ENCODE measurements at regions not wholly inside any gene's neighbourhood (a gene's known extent, or its start where the extent isn't known, plus 50 kb on each side); places are given as distances from the start of the nearest gene placed in this dataset.

GRCh38 chr4:111671756-111672155, 473.5 kb upstream of the FAM241A start:
- POLR2A ChIA-PET: no interaction called here
- no peak for ATAC-seq (ENCODE audit: low read depth)
- H3K4me3 Mint-ChIP-seq: no peak overlapping the region
- H3K4me1 Mint-ChIP-seq: no peaks in the 10 kb centered on the region
- H3K27ac Mint-ChIP-seq: no peak overlapping the region
- H3K9me3 Mint-ChIP-seq: no peaks in the 10 kb centered on the region
- H3K27me3 Mint-ChIP-seq: no peaks in the 10 kb centered on the region
- no peak for DNase-seq
- no peaks in the 10 kb centered on the region for H3K36me3 Mint-ChIP-seq

DNA sequence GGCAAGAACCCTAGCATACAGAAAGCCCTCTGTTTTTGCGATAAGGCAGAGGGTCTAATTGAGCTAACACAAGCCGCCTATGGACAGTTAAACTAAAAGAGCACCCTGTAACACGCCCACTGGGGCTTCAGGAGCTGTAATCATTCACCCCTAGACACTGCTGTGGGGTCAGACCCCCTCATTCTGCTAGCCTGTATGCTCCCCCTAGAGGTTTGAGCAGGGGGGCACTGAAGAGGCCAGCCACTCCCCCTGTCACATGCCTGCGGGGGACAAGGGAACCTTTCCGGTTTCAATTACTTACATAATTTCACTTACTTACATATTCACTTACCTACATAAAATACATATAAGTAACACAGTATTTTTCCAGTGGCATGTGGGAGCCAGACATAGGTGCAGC, 469.5 kb upstream of the FAM241A start:
- H3K27me3 Mint-ChIP-seq: no peaks in the 10 kb centered on the region
- H3K9me3 Mint-ChIP-seq: no peaks in the 10 kb centered on the region
- no peaks in the 10 kb centered on the region for H3K36me3 Mint-ChIP-seq
- POLR2A ChIA-PET: no interaction called here
- H3K27ac Mint-ChIP-seq: no peak overlapping the region
- DNase-seq (no peak), ATAC-seq (ENCODE audit: low read depth) (no peak)
- H3K4me3 Mint-ChIP-seq: no peak overlapping the region
- H3K4me1 Mint-ChIP-seq: no peaks in the 10 kb centered on the region

DNA sequence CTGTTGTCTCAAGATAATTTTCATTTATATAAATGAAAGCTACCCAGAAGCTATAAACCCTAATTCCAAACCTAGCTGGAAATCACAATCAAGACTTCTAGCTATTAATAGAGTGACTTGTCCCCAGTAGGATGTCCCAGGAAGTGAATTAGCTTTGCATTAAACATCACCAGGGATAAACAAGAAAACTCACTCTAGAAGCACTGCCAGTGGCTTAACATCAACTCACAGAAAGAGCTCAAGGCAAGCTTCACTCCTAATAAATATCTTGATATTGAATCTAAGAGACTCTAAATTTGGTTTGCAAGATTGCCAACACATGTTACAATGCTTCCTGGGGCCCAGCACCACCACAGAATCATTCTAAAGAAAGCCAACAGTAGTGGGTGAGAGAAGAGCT, 468.7 kb upstream of the FAM241A start:
- Mint-ChIP-seq H3K27me3 (no peaks in the 10 kb centered on the region), H3K4me1 (no peaks in the 10 kb centered on the region)
- ATAC-seq (ENCODE audit: low read depth): no peak

GRCh38 chr4:111678479-111678878, 466.8 kb upstream of the FAM241A start:
- Mint-ChIP-seq H3K36me3 (no peaks in the 10 kb centered on the region), H3K4me3 (no peak overlapping the region), H3K4me1 (no peaks in the 10 kb centered on the region), H3K9me3 (no peaks in the 10 kb centered on the region), H3K27ac (no peak overlapping the region), H3K27me3 (no peaks in the 10 kb centered on the region)
- ATAC-seq (ENCODE audit: low read depth): no peak
- POLR2A ChIA-PET: no interaction called here
- no peak for DNase-seq

More for the DNA sequence above, 468.7 kb upstream of the FAM241A start:
- Mint-ChIP-seq H3K9me3 (no peaks in the 10 kb centered on the region), H3K4me3 (no peak overlapping the region), H3K27ac (no peak overlapping the region), H3K36me3 (no peaks in the 10 kb centered on the region)
- DNase-seq: no peak
- POLR2A ChIA-PET: no interaction called here

DNA sequence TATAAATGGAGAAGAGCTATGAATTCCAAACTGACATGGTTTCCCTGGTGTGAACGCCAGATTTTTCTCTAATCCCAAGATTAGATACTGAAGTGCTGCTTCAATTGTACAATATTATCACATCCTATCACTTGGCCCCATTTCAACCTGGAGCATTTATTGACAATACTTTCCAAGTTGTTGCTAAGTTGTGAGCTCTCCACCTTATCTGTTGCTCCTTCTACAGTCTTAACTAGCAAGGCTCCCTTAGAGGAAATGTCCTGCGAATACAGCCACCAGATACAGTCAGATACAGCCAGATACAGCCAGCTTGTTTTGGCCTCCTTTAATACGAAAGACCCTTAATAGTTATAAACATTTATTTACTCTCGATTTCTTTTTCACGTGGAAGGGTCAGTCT, 466.3 kb upstream of the FAM241A start:
- H3K4me1 Mint-ChIP-seq: no peaks in the 10 kb centered on the region
- H3K27me3 Mint-ChIP-seq: no peaks in the 10 kb centered on the region
- DNase-seq (no peak), ATAC-seq (ENCODE audit: low read depth) (no peak)
- POLR2A ChIA-PET: no interaction called here
- no peak overlapping the region for H3K27ac Mint-ChIP-seq
- no peaks in the 10 kb centered on the region for H3K9me3 Mint-ChIP-seq
- no peaks in the 10 kb centered on the region for H3K36me3 Mint-ChIP-seq
- no peak overlapping the region for H3K4me3 Mint-ChIP-seq

GRCh38 chr4:111681270-111681669, 464.0 kb upstream of the FAM241A start:
- DNase-seq: no peak
- Mint-ChIP-seq H3K4me1 (no peaks in the 10 kb centered on the region), H3K27me3 (no peaks in the 10 kb centered on the region), H3K36me3 (no peaks in the 10 kb centered on the region), H3K4me3 (no peak overlapping the region), H3K27ac (no peak overlapping the region), H3K9me3 (no peaks in the 10 kb centered on the region)
- ATAC-seq (ENCODE audit: low read depth): no peak
- POLR2A ChIA-PET: no interaction called here

DNA sequence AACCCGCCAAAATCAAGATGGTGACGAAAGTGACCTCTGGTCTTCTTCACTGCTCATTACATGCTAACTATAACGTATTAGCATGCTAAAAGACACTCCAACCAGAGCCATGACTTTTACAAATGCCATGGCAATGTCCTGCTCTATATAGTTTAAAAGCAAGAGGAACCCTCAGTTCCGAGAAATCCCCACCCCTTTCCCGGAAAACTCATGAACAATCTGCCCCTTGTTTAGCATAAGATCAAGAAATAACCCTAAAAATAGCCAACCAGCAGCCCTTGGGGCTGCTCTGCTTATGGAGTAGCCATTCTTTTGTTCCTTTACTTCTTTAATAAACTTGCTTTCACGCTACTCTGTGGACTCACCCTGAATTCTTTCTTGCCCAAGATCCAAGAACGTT, 463.5 kb upstream of the FAM241A start:
- no peak for DNase-seq
- no peaks in the 10 kb centered on the region for H3K27me3 Mint-ChIP-seq

DNA sequence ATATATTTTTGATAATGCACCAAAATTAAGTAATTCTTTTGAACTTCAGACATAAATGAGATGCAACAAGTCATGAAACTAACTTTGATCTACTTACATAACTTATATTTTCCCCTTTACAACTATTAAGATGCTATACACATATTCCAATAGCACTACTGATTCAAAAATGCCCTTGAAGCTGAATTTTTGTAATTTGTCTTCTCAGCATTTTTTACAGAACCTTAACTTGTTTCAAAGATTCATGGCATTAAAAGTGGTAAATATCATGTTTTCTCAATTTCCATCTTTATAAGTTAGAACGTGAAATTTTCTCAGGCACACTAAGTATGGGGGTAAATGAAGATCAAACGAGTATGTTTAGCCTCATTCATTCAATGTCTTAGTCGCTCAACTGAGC, 460.0 kb upstream of the FAM241A start:
- Mint-ChIP-seq H3K36me3 (no peaks in the 10 kb centered on the region), H3K27me3 (no peaks in the 10 kb centered on the region), H3K27ac (no peak overlapping the region), H3K4me1 (no peaks in the 10 kb centered on the region), H3K9me3 (no peaks in the 10 kb centered on the region), H3K4me3 (no peak overlapping the region)
- no peak for DNase-seq
- POLR2A ChIA-PET: no interaction called here
- no peak for ATAC-seq (ENCODE audit: low read depth)

More for the DNA sequence above, 463.5 kb upstream of the FAM241A start:
- no peaks in the 10 kb centered on the region for H3K4me1 Mint-ChIP-seq
- no peak overlapping the region for H3K4me3 Mint-ChIP-seq
- H3K36me3 Mint-ChIP-seq: no peaks in the 10 kb centered on the region
- H3K9me3 Mint-ChIP-seq: no peaks in the 10 kb centered on the region
- no peak overlapping the region for H3K27ac Mint-ChIP-seq
- no peak for ATAC-seq (ENCODE audit: low read depth)
- POLR2A ChIA-PET: no interaction called here

DNA sequence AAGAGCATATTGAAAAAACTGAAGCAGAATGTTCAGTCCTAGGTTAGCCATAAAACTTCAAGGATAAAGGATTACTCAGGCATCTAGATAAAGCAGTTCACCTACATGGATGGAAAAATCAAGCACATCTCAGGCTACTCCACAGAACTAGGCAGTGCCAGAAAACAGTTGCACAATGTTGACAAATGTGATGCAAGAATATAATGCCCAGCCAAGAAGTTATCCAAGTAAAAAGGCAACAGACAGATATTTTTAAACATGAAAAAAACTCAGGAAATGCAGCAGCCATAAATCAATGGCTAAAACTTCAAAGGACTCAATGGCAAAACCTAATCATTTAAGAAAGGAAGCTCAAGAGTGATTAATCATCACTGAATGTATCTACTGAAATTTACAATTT, 456.0 kb upstream of the FAM241A start:
- Mint-ChIP-seq H3K4me3 (no peak overlapping the region), H3K27ac (no peak overlapping the region), H3K27me3 (no peaks in the 10 kb centered on the region), H3K4me1 (no peaks in the 10 kb centered on the region), H3K36me3 (no peaks in the 10 kb centered on the region), H3K9me3 (no peaks in the 10 kb centered on the region)
- POLR2A ChIA-PET: no interaction called here
- no peak for ATAC-seq (ENCODE audit: low read depth)
- DNase-seq: no peak

DNA sequence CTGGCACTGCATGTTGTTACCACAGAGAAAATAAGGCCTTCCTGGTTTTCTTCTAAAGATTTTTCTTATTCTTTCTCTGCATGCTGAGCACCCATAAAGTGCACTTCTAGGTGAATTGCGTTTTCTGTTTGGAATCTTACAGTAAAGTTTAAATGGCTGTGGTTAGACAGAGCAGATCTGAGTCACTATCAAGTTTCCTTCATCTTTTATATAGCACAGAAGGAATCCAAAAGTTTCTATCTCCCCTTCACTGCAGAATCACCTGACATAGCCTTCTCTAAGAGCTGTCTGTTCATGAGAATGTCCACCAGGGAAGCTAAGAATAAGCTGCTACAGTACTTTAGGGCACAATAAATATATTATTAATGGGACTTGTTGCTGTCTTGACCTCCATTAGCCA, 455.5 kb upstream of the FAM241A start:
- ATAC-seq (ENCODE audit: low read depth) (no peak), DNase-seq (no peak)
- Mint-ChIP-seq H3K27me3 (no peaks in the 10 kb centered on the region), H3K4me1 (no peaks in the 10 kb centered on the region), H3K36me3 (no peaks in the 10 kb centered on the region), H3K9me3 (no peaks in the 10 kb centered on the region), H3K27ac (no peak overlapping the region), H3K4me3 (no peak overlapping the region)
- POLR2A ChIA-PET: no interaction called here

GRCh38 chr4:111693758-111694157, 451.5 kb upstream of the FAM241A start:
- no peak for DNase-seq
- H3K27me3 Mint-ChIP-seq: no peaks in the 10 kb centered on the region
- H3K27ac Mint-ChIP-seq: no peak overlapping the region
- no peaks in the 10 kb centered on the region for H3K9me3 Mint-ChIP-seq
- no peak for ATAC-seq (ENCODE audit: low read depth)
- POLR2A ChIA-PET: no interaction called here
- H3K4me1 Mint-ChIP-seq: no peaks in the 10 kb centered on the region
- H3K4me3 Mint-ChIP-seq: no peak overlapping the region
- no peaks in the 10 kb centered on the region for H3K36me3 Mint-ChIP-seq

DNA sequence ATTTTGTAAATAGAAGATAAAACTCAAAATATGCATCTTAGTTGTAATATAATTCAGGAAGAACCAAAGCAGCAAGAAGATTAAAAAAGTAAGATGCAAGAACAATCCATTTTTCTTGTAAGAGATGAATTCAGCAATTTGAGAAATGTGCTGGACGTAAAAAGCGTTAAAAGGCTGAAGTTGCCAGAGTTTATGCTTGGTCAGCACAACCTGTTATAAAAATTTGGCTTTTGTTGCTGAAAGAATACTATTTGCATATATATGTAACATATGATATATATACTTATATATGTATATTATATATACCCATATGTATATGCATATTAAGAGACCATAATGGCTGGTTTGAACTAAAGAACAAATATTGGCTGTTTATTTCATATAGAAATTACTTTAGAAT, 449.6 kb upstream of the FAM241A start:
- ATAC-seq (ENCODE audit: low read depth): no peak
- Mint-ChIP-seq H3K27me3 (no peaks in the 10 kb centered on the region), H3K4me1 (no peaks in the 10 kb centered on the region)

DNA sequence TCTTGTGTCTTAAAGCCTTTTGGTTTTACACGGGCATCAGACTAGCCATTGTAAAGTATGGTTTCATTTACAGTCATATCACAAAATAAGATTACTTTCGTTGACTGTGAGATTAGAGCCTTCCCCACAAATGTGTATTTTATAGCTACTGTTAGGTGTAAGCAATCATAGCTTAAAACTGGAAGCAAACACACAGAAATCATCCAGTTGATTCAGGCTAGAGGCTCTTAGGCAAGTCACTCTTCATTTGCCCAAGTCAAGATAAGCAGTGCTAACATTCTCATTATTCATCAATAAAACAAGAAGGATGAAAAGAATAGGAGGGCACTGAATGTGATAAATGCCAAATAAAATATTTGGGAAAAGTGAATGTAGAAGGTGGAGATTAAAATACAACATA, 448.7 kb upstream of the FAM241A start:
- ATAC-seq (ENCODE audit: low read depth) (no peak), DNase-seq (no peak)
- Mint-ChIP-seq H3K27me3 (no peaks in the 10 kb centered on the region), H3K36me3 (no peaks in the 10 kb centered on the region), H3K9me3 (no peaks in the 10 kb centered on the region), H3K4me1 (no peaks in the 10 kb centered on the region), H3K4me3 (no peak overlapping the region), H3K27ac (no peak overlapping the region)
- POLR2A ChIA-PET: no interaction called here

More for the DNA sequence above, 449.6 kb upstream of the FAM241A start:
- Mint-ChIP-seq H3K36me3 (no peaks in the 10 kb centered on the region), H3K9me3 (no peaks in the 10 kb centered on the region), H3K4me3 (no peak overlapping the region), H3K27ac (no peak overlapping the region)
- no peak for DNase-seq
- POLR2A ChIA-PET: no interaction called here

DNA sequence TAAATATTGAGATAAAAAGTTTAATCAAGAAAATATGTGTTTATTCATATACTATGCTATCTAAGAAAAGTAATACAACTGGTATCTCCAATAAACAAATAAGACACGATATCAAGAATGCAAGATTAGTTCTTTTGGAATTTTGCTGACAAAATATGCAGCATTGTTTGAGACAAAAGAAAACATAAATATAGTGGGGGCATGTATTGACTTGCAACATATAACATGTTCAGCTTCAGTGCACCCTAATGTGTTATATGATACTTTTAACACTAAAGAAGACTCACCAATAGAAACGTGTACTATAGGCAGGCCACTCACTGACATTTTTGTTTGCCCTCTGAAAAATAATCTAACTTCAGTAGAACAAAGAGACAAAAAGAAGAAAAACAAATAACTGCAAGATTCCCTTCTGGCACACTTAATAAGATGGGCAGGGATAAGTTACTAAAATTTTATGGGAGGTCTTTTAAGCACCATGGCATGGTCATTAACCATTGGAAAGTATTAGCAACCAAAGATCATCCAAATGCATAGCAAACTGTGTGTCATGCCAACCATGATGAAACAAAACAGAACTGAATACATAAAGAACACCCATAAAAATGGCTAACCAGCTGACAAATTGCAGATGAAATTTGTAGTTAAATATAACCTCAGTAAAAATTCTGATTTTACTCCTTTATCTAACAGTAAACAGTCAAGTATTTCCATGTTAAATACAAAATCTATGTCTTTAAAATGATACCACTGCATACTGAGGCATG, 447.9 kb upstream of the FAM241A start:
- no peak overlapping the region for H3K27ac Mint-ChIP-seq
- POLR2A ChIA-PET: no interaction called here
- H3K36me3 Mint-ChIP-seq: no peaks in the 10 kb centered on the region
- no peaks in the 10 kb centered on the region for H3K4me1 Mint-ChIP-seq
- H3K27me3 Mint-ChIP-seq: no peaks in the 10 kb centered on the region
- DNase-seq (no peak), ATAC-seq (ENCODE audit: low read depth) (no peak)
- no peak overlapping the region for H3K4me3 Mint-ChIP-seq
- no peaks in the 10 kb centered on the region for H3K9me3 Mint-ChIP-seq

GRCh38 chr4:111698361-111698760, 446.9 kb upstream of the FAM241A start:
- ATAC-seq (ENCODE audit: low read depth) (no peak), DNase-seq (no peak)
- no peaks in the 10 kb centered on the region for H3K27me3 Mint-ChIP-seq
- H3K27ac Mint-ChIP-seq: no peak overlapping the region
- POLR2A ChIA-PET: no interaction called here
- H3K9me3 Mint-ChIP-seq: no peaks in the 10 kb centered on the region
- no peak overlapping the region for H3K4me3 Mint-ChIP-seq
- no peaks in the 10 kb centered on the region for H3K4me1 Mint-ChIP-seq
- H3K36me3 Mint-ChIP-seq: no peaks in the 10 kb centered on the region
